SK-N-SH (cell line): ENCODE measurements at regions not wholly inside any gene's neighbourhood (a gene's known extent, or its start where the extent isn't known, plus 50 kb on each side); places are given as distances from the start of the nearest gene placed in this dataset.

ENCODE experiments used
- CTCF ChIA-PET: fragments of 300-600, 350-600 bp; formaldehyde crosslinking; extraction: SDS; loops from one replicate; lab custom pipeline; 2021; lab: Yijun Ruan, JAX
- POLR2A ChIA-PET: fragments of 350-600 bp; sonication (Branson Sonifier 250); formaldehyde crosslinking; extraction: SDS; loops from one replicate; lab custom pipeline; 2020; ENCODE audit warnings: antibody characterized with exemption, inconsistent platforms; lab: Yijun Ruan, JAX
- DNase-seq: peaks from one replicate; pipeline ENCODE4 v3.0.0; 2012
- H2AFZ ChIP-seq: fragments of 200-600 bp; sonication (generic); 2 replicates; pipeline ENCODE4 v1.8.1; 2016; ENCODE audit warnings: antibody characterized with exemption, mild to moderate bottlenecking, low read depth
- H3F3A ChIP-seq: fragments of 200-600 bp; sonication (generic); replicated peaks from 2 replicates; pipeline ENCODE3; 2016; ENCODE audit warnings: antibody characterized with exemption, mild to moderate bottlenecking; ENCODE audit not compliant: insufficient read depth
- H3K27ac ChIP-seq, 2 experiments: fragments of 200-500 bp in 1 of 2; fragments of 200-600 bp in 1 of 2; sonication (Bioruptor generic) in 1 of 2; sonication (generic), shearing (Covaris generic) in 1 of 2; 2 replicates each; pipeline versions ENCODE4 v1.5.1 to v1.6.1; 2014 to 2016; ENCODE audit warnings: low read depth in 2 of 2, inconsistent platforms in 1 of 2, low read length in 1 of 2, mild to moderate bottlenecking in 1 of 2, mixed read lengths in 1 of 2
- H3K27me3 ChIP-seq: fragments of 200-600 bp; sonication (generic), shearing (Covaris generic); 2 replicates; pipeline ENCODE4 v1.6.1; 2016; ENCODE audit warnings: mixed run types; ENCODE audit not compliant: insufficient read depth
- H3K36me3 ChIP-seq, 2 experiments: fragments of 200-500 bp in 1 of 2; fragments of 200-600 bp in 1 of 2; sonication (Bioruptor generic) in 1 of 2; sonication (generic) in 1 of 2; replicated peaks in 1 of 2; 2 replicates each; pipeline versions ENCODE3 to v1.5.1; 2014 to 2016; ENCODE audit warnings: low read length in 1 of 2, mild to moderate bottlenecking in 1 of 2; ENCODE audit not compliant: insufficient read depth in 2 of 2, control insufficient read depth in 1 of 2
- H3K4me1 ChIP-seq, 2 experiments: fragments of 200-500 bp in 1 of 2; fragments of 200-600 bp in 1 of 2; sonication (Bioruptor generic) in 1 of 2; sonication (generic), shearing (Covaris generic) in 1 of 2; 2 replicates each; pipeline versions ENCODE4 v1.5.1 to v1.6.1; 2014 to 2016; ENCODE audit warnings: low read depth in 1 of 2, low read length in 1 of 2, mixed run types in 1 of 2; ENCODE audit not compliant: insufficient read depth in 2 of 2, control insufficient read depth in 1 of 2
- H3K4me2 ChIP-seq: fragments of 200-600 bp; sonication (generic), shearing (Covaris generic); 2 replicates; pipeline ENCODE4 v1.6.1; 2017; ENCODE audit warnings: mixed run types
- H3K4me3 ChIP-seq, 2 experiments: fragments of 200-500 bp in 1 of 2; fragments of 200-600 bp in 1 of 2; sonication (Bioruptor generic) in 1 of 2; sonication (generic), shearing (Covaris generic) in 1 of 2; 2 replicates each; pipeline versions ENCODE4 v1.5.1 to v1.8.1; 2014 to 2016; ENCODE audit warnings: low read depth in 2 of 2, inconsistent platforms in 1 of 2, low read length in 1 of 2, mild to moderate bottlenecking in 1 of 2, mixed read lengths in 1 of 2, moderate library complexity in 1 of 2
- H3K79me2 ChIP-seq: fragments of 200-600 bp; sonication (generic); 2 replicates; pipeline ENCODE4 v1.8.1; 2017; ENCODE audit warnings: mild to moderate bottlenecking; ENCODE audit not compliant: insufficient read depth
- H3K9ac ChIP-seq: fragments of 200-600 bp; sonication (generic); 2 replicates; pipeline ENCODE4 v1.6.1; 2017; ENCODE audit warnings: mixed run types
- H3K9me2 ChIP-seq: fragments of 200-600 bp; sonication (generic); 2 replicates; pipeline ENCODE4 v1.6.1; 2017; ENCODE audit warnings: mixed run types
- H3K9me3 ChIP-seq: fragments of 200-600 bp; sonication (generic); 2 replicates; pipeline ENCODE4 v1.6.1; 2017; ENCODE audit warnings: mixed run types, mild to moderate bottlenecking, moderate library complexity
- H4K20me1 ChIP-seq: fragments of 200-600 bp; sonication (generic); 2 replicates; pipeline ENCODE4 v1.6.1; 2017; ENCODE audit warnings: mild to moderate bottlenecking, mixed run types; ENCODE audit not compliant: insufficient read depth
- EP300 ChIP-seq, 2 experiments: IDR thresholded peaks; 2 replicates each; pipeline versions ENCODE4 v1.4.0 to v1.6.1; 2012; ENCODE audit warnings: borderline replicate concordance in 1 of 2, low read depth in 1 of 2, low read length in 1 of 2
- EZH2phosphoT487 ChIP-seq: fragments of 200-600 bp; sonication (generic); IDR thresholded peaks from 2 replicates; pipeline ENCODE4 v1.6.1; 2017; ENCODE audit warnings: low read depth, mixed run types, mild to moderate bottlenecking, antibody characterized with exemption, moderate library complexity, borderline replicate concordance
- FOXJ3 ChIP-seq: sonication (generic); formaldehyde crosslinking; IDR thresholded peaks from 2 replicates; pipeline ENCODE4 v1.5.1; 2020; ENCODE audit warnings: mild to moderate bottlenecking, missing genetic modification reagents
- FOXM1 ChIP-seq: IDR thresholded peaks from 2 replicates; pipeline ENCODE4 v1.4.0; 2012; ENCODE audit warnings: low read depth, mild to moderate bottlenecking
- GABPA ChIP-seq: IDR thresholded peaks from 2 replicates; pipeline ENCODE4 v1.4.0; 2012; ENCODE audit warnings: low read depth, mild to moderate bottlenecking
- GATA2 ChIP-seq: sonication (generic); formaldehyde crosslinking; IDR thresholded peaks from 2 replicates; pipeline ENCODE4 v1.5.0; 2020; ENCODE audit warnings: mild to moderate bottlenecking, missing genetic modification reagents
- MXI1 ChIP-seq: IDR thresholded peaks from 2 replicates; pipeline ENCODE4 v1.6.1; 2012; ENCODE audit warnings: mild to moderate bottlenecking, low read depth, low read length, improper control_type of control experiment
- PBX3 ChIP-seq: IDR thresholded peaks from 2 replicates; pipeline ENCODE4; 2012
- RFX5 ChIP-seq: IDR thresholded peaks from 2 replicates; pipeline ENCODE4 v1.6.1; 2012; ENCODE audit warnings: mild to moderate bottlenecking, improper control_type of control experiment, low read length
- RXRA ChIP-seq: IDR thresholded peaks from 2 replicates; pipeline ENCODE4 v1.4.0; 2012; ENCODE audit warnings: low read depth, mild to moderate bottlenecking, borderline replicate concordance
- SIN3A ChIP-seq: IDR thresholded peaks from 2 replicates; pipeline ENCODE4 v1.6.1; 2012; ENCODE audit warnings: low read depth, mild to moderate bottlenecking, low read length, moderate library complexity, borderline replicate concordance
- TCF12 ChIP-seq: IDR thresholded peaks from 2 replicates; pipeline ENCODE4 v1.4.0; 2012
- ZBTB33 ChIP-seq: IDR thresholded peaks from 2 replicates; pipeline ENCODE4 v1.4.0; 2012; ENCODE audit warnings: low read depth, borderline replicate concordance
- WGBS: methylation state at CpG from one replicate; pipeline ENCODE4 v1.1.6; 2017; ENCODE audit warnings: low lambda C conversion rate; 5-methylcytosine and 5-hydroxymethylcytosine counted together
- TF ChIP-seq, protein P1 (sequence below): fragments of 150-350 bp; IDR thresholded peaks from 2 replicates; pipeline ENCODE4 v1.6.1; 2016; ENCODE audit warnings: mild to moderate bottlenecking, low read depth, low read length
- TF ChIP-seq, protein P2 (sequence below): IDR thresholded peaks from 2 replicates; pipeline ENCODE4 v1.4.0; 2012; ENCODE audit warnings: low read depth, borderline replicate concordance

- Histone ChIP-seq H3K79me2 (no peaks in the 10 kb centered on the region), H4K20me1 (no peaks in the 10 kb centered on the region), H3F3A (no peaks in the 10 kb centered on the region), H3K27ac (no peak overlapping the region), H2AFZ (no peak overlapping the region), H3K9ac (no peak overlapping the region), H3K4me1 (no peaks in the 10 kb centered on the region), H3K9me3 (no peaks in the 10 kb centered on the region), H3K4me2 (no peak overlapping the region), H3K36me3 (no peaks in the 10 kb centered on the region), H3K9me2 (no peaks in the 10 kb centered on the region), H3K4me3 (no peak overlapping the region), H3K27me3 (no peaks in the 10 kb centered on the region)
- no peak for DNase-seq
- no peak for TF ChIP-seq GATA2
- TF ChIP-seq, protein P1, sequence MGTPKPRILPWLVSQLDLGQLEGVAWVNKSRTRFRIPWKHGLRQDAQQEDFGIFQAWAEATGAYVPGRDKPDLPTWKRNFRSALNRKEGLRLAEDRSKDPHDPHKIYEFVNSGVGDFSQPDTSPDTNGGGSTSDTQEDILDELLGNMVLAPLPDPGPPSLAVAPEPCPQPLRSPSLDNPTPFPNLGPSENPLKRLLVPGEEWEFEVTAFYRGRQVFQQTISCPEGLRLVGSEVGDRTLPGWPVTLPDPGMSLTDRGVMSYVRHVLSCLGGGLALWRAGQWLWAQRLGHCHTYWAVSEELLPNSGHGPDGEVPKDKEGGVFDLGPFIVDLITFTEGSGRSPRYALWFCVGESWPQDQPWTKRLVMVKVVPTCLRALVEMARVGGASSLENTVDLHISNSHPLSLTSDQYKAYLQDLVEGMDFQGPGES, result no peak
- no peak for TF ChIP-seq MXI1
- no peak for TF ChIP-seq SIN3A
- TF ChIP-seq, protein P2, sequence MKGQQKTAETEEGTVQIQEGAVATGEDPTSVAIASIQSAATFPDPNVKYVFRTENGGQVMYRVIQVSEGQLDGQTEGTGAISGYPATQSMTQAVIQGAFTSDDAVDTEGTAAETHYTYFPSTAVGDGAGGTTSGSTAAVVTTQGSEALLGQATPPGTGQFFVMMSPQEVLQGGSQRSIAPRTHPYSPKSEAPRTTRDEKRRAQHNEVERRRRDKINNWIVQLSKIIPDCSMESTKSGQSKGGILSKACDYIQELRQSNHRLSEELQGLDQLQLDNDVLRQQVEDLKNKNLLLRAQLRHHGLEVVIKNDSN, result no peak
- TF ChIP-seq RXRA, result no peak
- no peak for TF ChIP-seq EP300 (IDR thresholded peaks at IDR 0.05; ENCODE audit: borderline replicate concordance in 1 of 2, low read depth in 1 of 2, low read length in 1 of 2)
- TF ChIP-seq RFX5, result no peak
- TF ChIP-seq FOXJ3, result no peak
- TF ChIP-seq EZH2phosphoT487, result no peak
- no peak for TF ChIP-seq ZBTB33
- TF ChIP-seq TCF12, result no peak
- no peak for TF ChIP-seq FOXM1
- no peak for TF ChIP-seq GABPA
- no peak for TF ChIP-seq PBX3
- WGBS, result 10% methylated on average over 2 of the region's 2 CpGs
- ChIA-PET POLR2A (no interaction called here), CTCF (no interaction called here)
These were observed 1126.4 kb upstream of the FLRT2 start for GRCh38 chr14:84403585-84403984.
